CD4-positive, alpha-beta T cell (primary cell): ENCODE measurements at regions not wholly inside any gene's neighbourhood (a gene's known extent, or its start where the extent isn't known, plus 50 kb on each side); places are given as distances from the start of the nearest gene placed in this dataset.

Experiments used
- ATAC-seq: fragments of 200-7000 bp; cut with Tn5 transposase; one replicate; pipeline ENCODE4 v1.10.0; 2022; ENCODE audit warnings: mild to moderate bottlenecking; ENCODE audit not compliant: poor library complexity
- CTCF ChIA-PET: fragments of 350-600 bp; sonication (Branson Sonifier 250); formaldehyde crosslinking; loops from one replicate; lab custom pipeline; 2021; ENCODE audit warnings: antibody characterized with exemption, inconsistent platforms; lab: Charles Lee
- POLR2A ChIA-PET: fragments of 350-600 bp; sonication (Branson Sonifier 250); formaldehyde crosslinking; loops from one replicate; lab custom pipeline; 2021; ENCODE audit warnings: antibody characterized with exemption, inconsistent platforms; lab: Charles Lee
- DNase-seq, 14 experiments: peaks; one replicate each; pipeline ENCODE4 v3.0.0-alpha.2; 2013 to 2020; ENCODE audit warnings: mixed read lengths in 2 of 14
- H3K27ac ChIP-seq, 2 donors: one replicate each; pipeline versions ENCODE4 v1.5.1 to v1.7.0; 2013; ENCODE audit warnings: low read length in 2 of 2, low read depth in 1 of 2, mild to moderate bottlenecking in 1 of 2
- H3K27me3 ChIP-seq, 2 experiments: 1 replicate in 1 of 2; 2 replicates in 1 of 2; pipeline versions ENCODE4 v1.6.1 to v1.7.0; 2013; ENCODE audit warnings: low read length in 2 of 2, control low read depth in 1 of 2, mild to moderate bottlenecking in 1 of 2, moderate library complexity in 1 of 2; ENCODE audit not compliant: insufficient read depth in 2 of 2, control insufficient read depth in 1 of 2
- H3K36me3 ChIP-seq: one replicate; pipeline ENCODE4 v1.6.1; 2013; ENCODE audit warnings: low read length, control low read depth; ENCODE audit not compliant: insufficient read depth
- H3K4me1 ChIP-seq: one replicate; pipeline ENCODE4 v1.6.1; 2013; ENCODE audit warnings: low read length, control low read depth; ENCODE audit not compliant: insufficient read depth
- H3K4me3 ChIP-seq: one replicate; pipeline ENCODE4 v1.5.1; 2013; ENCODE audit warnings: mild to moderate bottlenecking, low read length, moderate library complexity
- H3K9me3 ChIP-seq, 2 experiments: 1 replicate in 1 of 2; 2 replicates in 1 of 2; pipeline versions ENCODE4 v1.6.1 to v1.7.0; 2013; ENCODE audit warnings: low read length in 2 of 2, mild to moderate bottlenecking in 2 of 2, control low read depth in 1 of 2, moderate library complexity in 1 of 2; ENCODE audit not compliant: control insufficient read depth in 1 of 2, insufficient read depth in 1 of 2
- H3K27ac Mint-ChIP-seq: one replicate; pipeline ENCODE4 v1.8.0; 2020; ENCODE audit warnings: mixed read lengths
- H3K27me3 Mint-ChIP-seq: one replicate; pipeline ENCODE4 v1.8.0; 2021; ENCODE audit warnings: mixed read lengths
- H3K36me3 Mint-ChIP-seq: one replicate; pipeline ENCODE4 v1.8.0; 2021; ENCODE audit warnings: low read depth, mixed read lengths
- H3K4me1 Mint-ChIP-seq: one replicate; pipeline ENCODE4 v1.8.0; 2021; ENCODE audit warnings: low read depth, mixed read lengths
- H3K4me3 Mint-ChIP-seq: one replicate; pipeline ENCODE4 v1.8.0; 2020; ENCODE audit warnings: mild to moderate bottlenecking, mixed read lengths
- H3K9me3 Mint-ChIP-seq: one replicate; pipeline ENCODE4 v1.8.0; 2020; ENCODE audit warnings: mixed read lengths
- CTCF ChIP-seq: fragments of 200-600 bp; IDR thresholded peaks from one replicate; pipeline ENCODE4 v1.8.0; 2022; ENCODE audit warnings: antibody characterized with exemption, mild to moderate bottlenecking
- intact Hi-C, 2 experiments: fragments of 100-400 bp; cut with DNase I in 1 of 2; cut with micrococcal nuclease in 1 of 2; formaldehyde crosslinking; loops; one replicate each; pipeline versions ENCODE4 v1.15.1 to v1.9.0; 2023 to 2025; cut with DNase I, micrococcal nuclease

GRCh38 chr14:97456958-97457357 is 659.8 kb downstream of the VRK1 start:
- CTCF ChIA-PET = no interaction called here
- TF ChIP-seq CTCF = no peak
- H3K27ac Mint-ChIP-seq = peak overlapping the region; percentile 98

GRCh38 chr14:97457575-97458085 is 660.4 kb downstream of the VRK1 start:
- intact Hi-C loops = loop anchor here (2.0 to 5.0 kb wide), 3 partner anchors 145 to 1815 kb away; partner anchors contain the start of gene BCL11B (in 1 of the 2)
- Histone ChIP-seq H3K27me3 (no peaks in the 10 kb centered on the region), H3K9me3 (peaks cover 5 to 13% of the 10 kb centered on the region in 2 experiments), H3K27ac (peak overlapping the region; percentile 76 to 89), H3K4me1 (peaks cover 42% of the 10 kb centered on the region), H3K4me3 (no peak overlapping the region), H3K36me3 (peaks cover 16% of the 10 kb centered on the region)
- H3K27me3 Mint-ChIP-seq = no peaks in the 10 kb centered on the region
- H3K36me3 Mint-ChIP-seq = peaks cover 39% of the 10 kb centered on the region
- no peaks in the 10 kb centered on the region for H3K9me3 Mint-ChIP-seq
- ChIA-PET CTCF (interaction anchor here (1.3 kb wide), 1 partner anchor 145 kb away, joined by 3 read pairs; no protein-coding TSS in a partner anchor), POLR2A (interaction anchor here (1.0 to 1.5 kb wide), 4 partner anchors 146 to 1782 kb away, joined by 3 to 12 read pairs (median 4); no protein-coding TSS in a partner anchor)
- no peak for ATAC-seq
- H3K27ac Mint-ChIP-seq = peak overlapping the region; percentile 98
- TF ChIP-seq CTCF = no peak
- DNase-seq = no peak
- H3K4me1 Mint-ChIP-seq = peaks cover 57% of the 10 kb centered on the region
- H3K4me3 Mint-ChIP-seq = peak overlapping the region; percentile 92

More at GRCh38 chr14:97456958-97457357, 659.8 kb downstream of the VRK1 start:
- peaks cover 42% of the 10 kb centered on the region for H3K4me1 ChIP-seq
- peak overlapping the region in 1 of 2 donors; percentile 37 for H3K27ac ChIP-seq
- H3K27me3 ChIP-seq = no peaks in the 10 kb centered on the region
- H3K36me3 ChIP-seq = peaks cover 10% of the 10 kb centered on the region
- H3K9me3 Mint-ChIP-seq = no peaks in the 10 kb centered on the region
- H3K36me3 Mint-ChIP-seq = peaks cover 32% of the 10 kb centered on the region
- peak overlapping the region; percentile 62 for H3K4me3 Mint-ChIP-seq
- DNase-seq (peak in 12 of 14 experiments; percentile 17 to 74 (median 53)), ATAC-seq (no peak)
- H3K4me3 ChIP-seq = no peak overlapping the region
- H3K27me3 Mint-ChIP-seq = no peaks in the 10 kb centered on the region
- POLR2A ChIA-PET = no interaction called here
- intact Hi-C loops = loop anchor here (5.0 kb wide), 2 partner anchors 165 to 1815 kb away; partner anchors contain the start of gene BCL11B (in 1 of the 2)
- peaks cover 4 to 6% of the 10 kb centered on the region in 2 experiments for H3K9me3 ChIP-seq
- peaks cover 52% of the 10 kb centered on the region for H3K4me1 Mint-ChIP-seq

GRCh38 chr14:97458255-97458654 is 661.1 kb downstream of the VRK1 start:
- Mint-ChIP-seq H3K4me3 (peak overlapping the region; percentile 92), H3K36me3 (peaks cover 45% of the 10 kb centered on the region), H3K27me3 (no peaks in the 10 kb centered on the region), H3K4me1 (peaks cover 63% of the 10 kb centered on the region), H3K9me3 (no peaks in the 10 kb centered on the region), H3K27ac (peak overlapping the region; percentile 98)
- Histone ChIP-seq H3K27me3 (no peaks in the 10 kb centered on the region), H3K4me3 (peak overlapping the region; percentile 61), H3K9me3 (peaks cover 5 to 16% of the 10 kb centered on the region in 2 experiments), H3K36me3 (peaks cover 19% of the 10 kb centered on the region), H3K4me1 (peaks cover 42% of the 10 kb centered on the region), H3K27ac (peak overlapping the region; percentile 76 to 89)
- ATAC-seq (no peak), DNase-seq (no peak)
- intact Hi-C loops = loop anchor here (2.0 to 5.0 kb wide), 3 partner anchors 145 to 1814 kb away; partner anchors contain the start of gene BCL11B (in 1 of the 2)
- POLR2A ChIA-PET = interaction anchor here (0.6 to 1.5 kb wide), 6 partner anchors 11 to 1782 kb away, joined by 3 to 12 read pairs (median 4); no protein-coding TSS in a partner anchor
- no peak for TF ChIP-seq CTCF
- CTCF ChIA-PET = interaction anchor here (1.3 kb wide), 1 partner anchor 145 kb away, joined by 3 read pairs; no protein-coding TSS in a partner anchor
